WTC11 (cell line): ENCODE measurements at regions not wholly inside any gene's neighbourhood (a gene's known extent, or its start where the extent isn't known, plus 50 kb on each side); places are given as distances from the start of the nearest gene placed in this dataset.

Experiments
- ATAC-seq: fragments of 200-7000 bp; cut with Tn5 transposase; 2 replicates; pipeline ENCODE4 v1.10.0; 2021; ENCODE audit warnings: mild to moderate bottlenecking, moderate library complexity
- CTCF ChIA-PET: fragments of 300-600 bp; sonication (Branson Sonifier 250); formaldehyde crosslinking; loops from one replicate; lab custom pipeline; 2021; ENCODE audit warnings: antibody characterized with exemption; lab: Charles Lee
- POLR2A ChIA-PET: fragments of 350-600 bp; sonication (Branson Sonifier 250); formaldehyde crosslinking; loops from one replicate; lab custom pipeline; 2021; ENCODE audit warnings: antibody characterized with exemption; lab: Charles Lee
- DNase-seq: peaks from one replicate; pipeline ENCODE4 v3.0.0; 2021; ENCODE audit warnings: low spot score
- H3K27ac Mint-ChIP-seq: 2 replicates; pipeline ENCODE4 v1.8.0; 2021; ENCODE audit warnings: mixed read lengths
- H3K27me3 Mint-ChIP-seq: 2 replicates; pipeline ENCODE4 v1.8.0; 2021; ENCODE audit warnings: low read depth, mild to moderate bottlenecking, moderate library complexity, mixed read lengths
- H3K36me3 Mint-ChIP-seq: 2 replicates; pipeline ENCODE4 v1.8.0; 2021; ENCODE audit warnings: mixed read lengths
- H3K4me1 Mint-ChIP-seq: 2 replicates; pipeline ENCODE4 v1.8.0; 2022; ENCODE audit warnings: mixed read lengths
- H3K4me3 Mint-ChIP-seq: 2 replicates; pipeline ENCODE4 v1.8.0; 2021; ENCODE audit warnings: mild to moderate bottlenecking, moderate library complexity, mixed read lengths
- H3K9me3 Mint-ChIP-seq: 2 replicates; pipeline ENCODE4 v1.8.0; 2021; ENCODE audit warnings: mixed read lengths
- ARID4B ChIP-seq: sonication (generic); formaldehyde crosslinking; IDR thresholded peaks from 2 replicates; pipeline ENCODE4 v1.8.0; 2023; ENCODE audit warnings: missing genetic modification reagents, mild to moderate bottlenecking, borderline replicate concordance
- E2F1 ChIP-seq: sonication (generic); formaldehyde crosslinking; IDR thresholded peaks from 2 replicates; pipeline ENCODE4 v1.8.0; 2022; ENCODE audit warnings: mild to moderate bottlenecking, missing genetic modification reagents
- ERG ChIP-seq: fragments of 250-450 bp; sonication (Bioruptor Pico); IDR thresholded peaks from 2 replicates; pipeline ENCODE4 v1.8.0; 2021; ENCODE audit warnings: mild to moderate bottlenecking
- FOXP1 ChIP-seq: sonication (generic); formaldehyde crosslinking; IDR thresholded peaks from 2 replicates; pipeline ENCODE4 v1.8.0; 2022; ENCODE audit warnings: missing genetic modification reagents, mild to moderate bottlenecking, moderate library complexity, borderline replicate concordance
- FOXP4 ChIP-seq: sonication (generic); formaldehyde crosslinking; IDR thresholded peaks from 2 replicates; pipeline ENCODE4 v1.8.0; 2022; ENCODE audit warnings: mild to moderate bottlenecking, missing genetic modification reagents
- GTF2I ChIP-seq: fragments of 250-450 bp; sonication (Bioruptor Pico); conservative IDR thresholded peaks from 2 replicates; pipeline ENCODE4 v1.4.0; 2021; ENCODE audit warnings: mild to moderate bottlenecking
- HMGXB4 ChIP-seq: sonication (generic); formaldehyde crosslinking; IDR thresholded peaks from 2 replicates; pipeline ENCODE4 v1.8.1; 2023; ENCODE audit warnings: mild to moderate bottlenecking, moderate library complexity, missing genetic modification reagents
- MXD4 ChIP-seq: fragments of 250-450 bp; sonication (Bioruptor Pico); IDR thresholded peaks from 2 replicates; pipeline ENCODE4 v1.8.0; 2021; ENCODE audit warnings: mild to moderate bottlenecking, moderate library complexity, borderline replicate concordance
- NFATC4 ChIP-seq: fragments of 250-450 bp; sonication (Bioruptor Pico); IDR thresholded peaks from 2 replicates; pipeline ENCODE4 v1.9.0; 2021; ENCODE audit warnings: mild to moderate bottlenecking
- NFYB ChIP-seq: sonication (generic); formaldehyde crosslinking; conservative IDR thresholded peaks from 2 replicates; pipeline ENCODE4 v1.8.0; 2022; ENCODE audit warnings: low read depth, missing genetic modification reagents
- SMAD3 ChIP-seq: sonication (generic); formaldehyde crosslinking; IDR thresholded peaks from 2 replicates; pipeline ENCODE4 v1.8.0; 2022; ENCODE audit warnings: missing genetic modification reagents, mild to moderate bottlenecking, borderline replicate concordance
- SOX15 ChIP-seq: fragments of 250-450 bp; sonication (Bioruptor Pico); IDR thresholded peaks from 2 replicates; pipeline ENCODE4 v1.9.0; 2021; ENCODE audit warnings: mild to moderate bottlenecking
- TCF7 ChIP-seq: sonication (generic); formaldehyde crosslinking; IDR thresholded peaks from 2 replicates; pipeline ENCODE4 v1.8.0; 2022; ENCODE audit warnings: mild to moderate bottlenecking, low read depth, missing genetic modification reagents, moderate library complexity
- USF2 ChIP-seq: sonication (generic); formaldehyde crosslinking; IDR thresholded peaks from 2 replicates; pipeline ENCODE4 v1.8.1; 2023; ENCODE audit warnings: mild to moderate bottlenecking, missing genetic modification reagents, moderate library complexity
- ZNF232 ChIP-seq: sonication (generic); formaldehyde crosslinking; IDR thresholded peaks from 2 replicates; pipeline ENCODE4 v1.8.0; 2022; ENCODE audit warnings: mild to moderate bottlenecking, missing genetic modification reagents
- ZNF512 ChIP-seq: sonication (generic); formaldehyde crosslinking; IDR thresholded peaks from 2 replicates; pipeline ENCODE4 v1.8.1; 2022; ENCODE audit warnings: missing genetic modification reagents, borderline replicate concordance
- ZSCAN18 ChIP-seq: fragments of 250-450 bp; sonication (Bioruptor Pico); IDR thresholded peaks from 2 replicates; pipeline ENCODE4 v2.1.2; 2022; ENCODE audit warnings: mild to moderate bottlenecking, moderate library complexity

- TF ChIP-seq ARID4B (no peak), MXD4 (CRISPR knock-in tag) (no peak), USF2 (CRISPR knock-in tag) (no peak)
Measured at GRCh38 chr3:27861046-27862036, 139.2 kb upstream of the EOMES start (continued).

GRCh38 chr3:27865731-27866130, 143.6 kb upstream of the EOMES start:
- H3K36me3 Mint-ChIP-seq: peaks cover 5% of the 10 kb centered on the region
- no peak overlapping the region for H3K4me3 Mint-ChIP-seq
- POLR2A ChIA-PET: no interaction called here
- ATAC-seq (no peak), DNase-seq (no peak)
- H3K27ac Mint-ChIP-seq: no peak overlapping the region
- H3K9me3 Mint-ChIP-seq: peaks cover 11% of the 10 kb centered on the region
- H3K4me1 Mint-ChIP-seq: no peaks in the 10 kb centered on the region
- H3K27me3 Mint-ChIP-seq: no peaks in the 10 kb centered on the region; the same call in 1 of the 2 replicates
- no peak for TF ChIP-seq FOXP4
- no peak for TF ChIP-seq FOXP1
- no peak for TF ChIP-seq ZNF512 (CRISPR knock-in tag)
- TF ChIP-seq GTF2I (CRISPR knock-in tag): no peak
- no peak for TF ChIP-seq E2F1 (CRISPR knock-in tag)
- TF ChIP-seq ERG (CRISPR knock-in tag): no peak
- TF ChIP-seq HMGXB4: no peak
- no peak for TF ChIP-seq TCF7 (CRISPR knock-in tag)
- TF ChIP-seq ZSCAN18 (CRISPR knock-in tag): no peak
- TF ChIP-seq SOX15 (CRISPR knock-in tag): no peak
- TF ChIP-seq SMAD3 (CRISPR knock-in tag): no peak
- TF ChIP-seq ZNF232 (CRISPR knock-in tag): no peak
- no peak for TF ChIP-seq NFATC4 (CRISPR knock-in tag)
- no peak for TF ChIP-seq NFYB
- CTCF ChIA-PET: interaction anchor here (0.8 kb wide), 1 partner anchor 154 kb away, joined by 3 read pairs; no protein-coding TSS in a partner anchor
